IMR-90 (cell line): ENCODE measurements at regions not wholly inside any gene's neighbourhood (a gene's known extent, or its start where the extent isn't known, plus 50 kb on each side); places are given as distances from the start of the nearest gene placed in this dataset.

Source experiments
- ATAC-seq: fragments of 200-7000 bp; cut with Tn5 transposase; 2 replicates; pipeline ENCODE4 v1.9.1; 2020; ENCODE audit warnings: low read depth, mild to moderate bottlenecking, moderate library complexity
- BruUV-seq: library from RNA; stranded (reverse); fragments of 400-500 nt; replicated peaks from 2 replicates; lab custom pipeline; 2021; lab: Mats Ljungman, UMichigan
- CTCF ChIA-PET: fragments of 300-600 bp; formaldehyde crosslinking; extraction: SDS; loops from one replicate; lab custom pipeline; 2021; ENCODE audit warnings: antibody characterized with exemption; lab: Yijun Ruan, JAX
- POLR2A ChIA-PET: fragments of 300-600 bp; sonication (Branson Sonifier 250); formaldehyde crosslinking; loops from one replicate; lab custom pipeline; 2022; ENCODE audit warnings: antibody characterized with exemption; ENCODE audit not compliant: unreplicated experiment; lab: Charles Lee
- DNase-seq: peaks from one replicate; pipeline ENCODE4 v3.0.0; 2013
- H2AFZ ChIP-seq: replicated peaks from 2 replicates; pipeline ENCODE3; 2013; ENCODE audit warnings: low read length, mild to moderate bottlenecking; ENCODE audit not compliant: poor library complexity
- H2AK5ac ChIP-seq: 2 replicates; pipeline ENCODE4 v1.6.1; 2013; ENCODE audit warnings: low read depth, low read length, inconsistent platforms
- H2AK9ac ChIP-seq: replicated peaks from 2 replicates; pipeline ENCODE3; 2013; ENCODE audit warnings: mild to moderate bottlenecking, low read depth, low read length, moderate library complexity; ENCODE audit not compliant: poor library complexity
- H2BK120ac ChIP-seq: 2 replicates; pipeline ENCODE4 v1.6.1; 2013; ENCODE audit warnings: low read depth, low read length, inconsistent platforms
- H2BK15ac ChIP-seq: 3 replicates; pipeline ENCODE4 v1.6.1; 2013; ENCODE audit warnings: low read depth, low read length, inconsistent platforms
- H2BK20ac ChIP-seq: 2 replicates; pipeline ENCODE4 v1.6.1; 2013; ENCODE audit warnings: low read depth, mild to moderate bottlenecking, inconsistent platforms, low read length, moderate library complexity
- H2BK5ac ChIP-seq: 2 replicates; pipeline ENCODE4 v1.6.1; 2013; ENCODE audit warnings: mild to moderate bottlenecking, low read depth, low read length, inconsistent platforms; ENCODE audit not compliant: poor library complexity, severe bottlenecking
- H3K14ac ChIP-seq: replicated peaks from 2 replicates; pipeline ENCODE4 v1.6.1; 2013; ENCODE audit warnings: low read depth, low read length, inconsistent platforms
- H3K18ac ChIP-seq: 2 replicates; pipeline ENCODE4 v1.6.1; 2013; ENCODE audit warnings: low read depth, low read length, control low read depth
- H3K23ac ChIP-seq: 2 replicates; pipeline ENCODE4 v1.6.1; 2013; ENCODE audit warnings: low read depth, low read length, inconsistent platforms
- H3K27ac ChIP-seq: 2 replicates; pipeline ENCODE4 v1.5.1; 2013; ENCODE audit warnings: mild to moderate bottlenecking, control low read depth, low read length; ENCODE audit not compliant: insufficient read depth
- H3K27me3 ChIP-seq: 2 replicates; pipeline ENCODE4 v1.6.1; 2013; ENCODE audit warnings: low read length; ENCODE audit not compliant: control insufficient read depth, insufficient read depth
- H3K36me3 ChIP-seq: 2 replicates; pipeline ENCODE4 v1.6.1; 2013; ENCODE audit warnings: low read length, mixed read lengths; ENCODE audit not compliant: control insufficient read depth, insufficient read depth
- H3K4ac ChIP-seq: 2 replicates; pipeline ENCODE4 v1.6.1; 2013; ENCODE audit warnings: low read depth, low read length, inconsistent platforms
- H3K4me1 ChIP-seq: 2 replicates; pipeline ENCODE4 v1.6.1; 2013; ENCODE audit warnings: low read length, mixed read lengths; ENCODE audit not compliant: control insufficient read depth, insufficient read depth
- H3K4me2 ChIP-seq: 2 replicates; pipeline ENCODE4 v1.6.1; 2013; ENCODE audit warnings: low read depth, mild to moderate bottlenecking, control low read depth, low read length, moderate library complexity
- H3K4me3 ChIP-seq: 2 replicates; pipeline ENCODE4 v1.5.1; 2013; ENCODE audit warnings: low read depth, mild to moderate bottlenecking, control low read depth, low read length, moderate library complexity; ENCODE audit not compliant: insufficient read depth
- H3K56ac ChIP-seq: 2 replicates; pipeline ENCODE4 v1.6.1; 2013; ENCODE audit warnings: low read length, inconsistent platforms; ENCODE audit not compliant: insufficient read depth; ENCODE audit errors: extremely low read depth
- H3K79me1 ChIP-seq, 2 experiments: 2 replicates each; pipeline ENCODE4 v1.6.1; 2013; ENCODE audit warnings: low read length in 2 of 2, inconsistent platforms in 1 of 2, low read depth in 1 of 2
- H3K9ac ChIP-seq: 2 replicates; pipeline ENCODE4 v1.6.1; 2013; ENCODE audit warnings: low read depth, low read length, control low read depth
- H3K9me1 ChIP-seq: 2 replicates; pipeline ENCODE4 v1.6.1; 2013; ENCODE audit warnings: low read length, inconsistent platforms; ENCODE audit not compliant: insufficient read depth
- H3K9me3 ChIP-seq: 2 replicates; pipeline ENCODE4 v1.6.1; 2013; ENCODE audit warnings: low read length; ENCODE audit not compliant: control insufficient read depth, insufficient read depth
- H4K20me1 ChIP-seq: 2 replicates; pipeline ENCODE4 v1.6.1; 2013; ENCODE audit warnings: low read length, inconsistent platforms; ENCODE audit not compliant: insufficient read depth
- H4K5ac ChIP-seq: 2 replicates; pipeline ENCODE4 v1.6.1; 2013; ENCODE audit warnings: mild to moderate bottlenecking, low read depth, low read length, control low read depth
- H4K8ac ChIP-seq, 2 experiments: 2 replicates each; pipeline ENCODE4 v1.6.1; 2013; ENCODE audit warnings: low read depth in 2 of 2, low read length in 2 of 2, control low read depth in 1 of 2, inconsistent platforms in 1 of 2
- H4K91ac ChIP-seq: 2 replicates; pipeline ENCODE4 v1.6.1; 2013; ENCODE audit warnings: low read depth, low read length, inconsistent platforms; ENCODE audit not compliant: insufficient read depth
- BHLHE40 ChIP-seq: fragments of 150-350 bp; IDR thresholded peaks from 2 replicates; pipeline ENCODE4 v1.6.1; 2016; ENCODE audit warnings: mild to moderate bottlenecking, low read depth, low read length
- CEBPB ChIP-seq: IDR thresholded peaks from 2 replicates; pipeline ENCODE4 v1.6.1; 2012; ENCODE audit warnings: low read depth, low read length, improper control_type of control experiment
- CHD1 ChIP-seq: IDR thresholded peaks from 2 replicates; pipeline ENCODE4 v1.6.1; 2012; ENCODE audit warnings: low read depth, low read length, improper control_type of control experiment
- FOS ChIP-seq: fragments of 150-350 bp; IDR thresholded peaks from 2 replicates; pipeline ENCODE4 v1.6.1; 2016; ENCODE audit warnings: low read depth, low read length
- MAFK ChIP-seq: IDR thresholded peaks from 2 replicates; pipeline ENCODE4 v1.6.1; 2012; ENCODE audit warnings: low read depth, low read length, improper control_type of control experiment
- MAZ ChIP-seq: IDR thresholded peaks from 2 replicates; pipeline ENCODE4 v1.6.1; 2012; ENCODE audit warnings: low read depth, mild to moderate bottlenecking, low read length, improper control_type of control experiment, moderate library complexity, borderline replicate concordance
- MXI1 ChIP-seq: IDR thresholded peaks from 2 replicates; pipeline ENCODE4 v1.6.1; 2012; ENCODE audit warnings: low read depth, mild to moderate bottlenecking, low read length, moderate library complexity, borderline replicate concordance
- NFE2L2 ChIP-seq: fragments of 150-350 bp; IDR thresholded peaks from 2 replicates; pipeline ENCODE4 v1.6.1; 2016; ENCODE audit warnings: low read depth, mild to moderate bottlenecking, low read length
- POLR2A ChIP-seq: IDR thresholded peaks from 2 replicates; pipeline ENCODE4 v1.6.1; 2012; ENCODE audit warnings: mild to moderate bottlenecking, low read depth, low read length
- RAD21 ChIP-seq: IDR thresholded peaks from 2 replicates; pipeline ENCODE4 v1.6.1; 2012; ENCODE audit warnings: low read length, improper control_type of control experiment
- RFX5 ChIP-seq: IDR thresholded peaks from 2 replicates; pipeline ENCODE4 v1.8.0; 2012; ENCODE audit warnings: low read depth, mild to moderate bottlenecking, low read length, moderate library complexity
- SMC3 ChIP-seq: fragments of 150-350 bp; IDR thresholded peaks from 2 replicates; pipeline ENCODE4 v1.6.1; 2016; ENCODE audit warnings: low read depth, mild to moderate bottlenecking, antibody characterized with exemption, low read length, moderate library complexity
- dilution Hi-C: fragments of 300-500 bp; cut with HindIII; formaldehyde crosslinking; loops from one replicate; pipeline ENCODE4 v1.14.3; 2018; ENCODE audit warnings: low sequenced_read_pairs; ENCODE audit not compliant: unreplicated experiment
- in situ Hi-C: fragments of 300-500 bp; cut with MboI; formaldehyde crosslinking; loops from 3 replicates; pipeline ENCODE4 v1.14.3; 2019; ENCODE audit warnings: low sequenced_read_pairs, inconsistent platforms, mixed read lengths
- intact Hi-C: fragments of 100-400 bp; cut with micrococcal nuclease; formaldehyde crosslinking; loops from 2 replicates; pipeline ENCODE4 v1.10.0; 2022
- TF ChIP-seq, protein P1 (sequence below): conservative IDR thresholded peaks from 2 replicates; pipeline ENCODE4 v1.5.1; 2012; ENCODE audit warnings: mild to moderate bottlenecking, low read depth, low read length, improper control_type of control experiment
- TF ChIP-seq, protein P2 (sequence below): fragments of 150-350 bp; IDR thresholded peaks from 2 replicates; pipeline ENCODE4 v1.6.1; 2016; ENCODE audit warnings: low read depth, mild to moderate bottlenecking, low read length, moderate library complexity, borderline replicate concordance
- TF ChIP-seq, protein P3 (sequence below): fragments of 150-350 bp; IDR thresholded peaks from 2 replicates; pipeline ENCODE4 v1.6.1; 2017; ENCODE audit warnings: mild to moderate bottlenecking, antibody characterized with exemption, low read length, low read depth

DNA sequence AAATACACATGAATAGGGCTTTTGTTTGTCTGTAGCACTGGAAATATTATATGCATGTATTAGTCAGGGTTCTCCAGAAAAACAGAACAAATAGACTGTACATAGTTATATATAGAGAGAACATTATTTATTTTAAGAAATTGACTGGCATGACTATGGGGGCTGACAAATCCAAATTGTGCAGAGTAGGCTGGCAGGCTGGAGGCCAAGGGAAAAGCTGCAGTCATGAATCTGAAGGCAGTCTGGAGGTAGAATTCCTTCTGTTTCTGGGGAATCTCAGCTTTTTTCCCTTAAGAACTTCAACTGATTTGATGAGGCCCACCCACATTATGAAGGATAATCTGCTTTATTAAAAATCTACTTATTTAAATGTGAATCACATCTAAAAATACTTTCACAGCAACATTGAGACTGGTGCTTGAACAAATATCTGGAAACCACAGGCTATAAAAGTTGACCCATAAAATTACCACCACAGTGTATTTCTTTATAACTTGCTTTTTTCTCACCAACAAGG, 344.2 kb upstream of the KIAA1217 start:
- Histone ChIP-seq H4K20me1 (no peaks in the 10 kb centered on the region), H2BK15ac (no peak overlapping the region), H3K4me1 (no peaks in the 10 kb centered on the region), H3K9ac (no peak overlapping the region), H3K9me3 (peaks cover 4% of the 10 kb centered on the region), H2AK5ac (no peak overlapping the region), H4K8ac (no peak overlapping the region), H4K91ac (no peak overlapping the region), H3K36me3 (no peaks in the 10 kb centered on the region), H3K4ac (no peak overlapping the region), H2BK20ac (no peak overlapping the region), H3K4me2 (no peak overlapping the region), H3K23ac (no peak overlapping the region), H2BK5ac (no peak overlapping the region), H3K18ac (no peak overlapping the region), H3K4me3 (no peak overlapping the region), H3K27ac (no peak overlapping the region), H2AFZ (no peak overlapping the region), H3K79me1 (no peaks in the 10 kb centered on the region), H3K9me1 (no peaks in the 10 kb centered on the region), H3K27me3 (no peaks in the 10 kb centered on the region), H2AK9ac (no peak overlapping the region), H2BK120ac (no peak overlapping the region), H3K14ac (no peak overlapping the region), H3K56ac (no peak overlapping the region), H4K5ac (no peak overlapping the region)
- no peak for ATAC-seq
- no peak for DNase-seq
- CTCF ChIA-PET: no interaction called here
- dilution Hi-C loops: no loop called here
- intact Hi-C loops: no loop called here
- in situ Hi-C loops: no loop called here
- no TSS peak for BruUV-seq
- TF ChIP-seq CHD1: no peak
- TF ChIP-seq FOS: no peak
- TF ChIP-seq CEBPB: no peak
- no peak for TF ChIP-seq MAFK
- no peak for TF ChIP-seq NFE2L2
- TF ChIP-seq, protein P1, sequence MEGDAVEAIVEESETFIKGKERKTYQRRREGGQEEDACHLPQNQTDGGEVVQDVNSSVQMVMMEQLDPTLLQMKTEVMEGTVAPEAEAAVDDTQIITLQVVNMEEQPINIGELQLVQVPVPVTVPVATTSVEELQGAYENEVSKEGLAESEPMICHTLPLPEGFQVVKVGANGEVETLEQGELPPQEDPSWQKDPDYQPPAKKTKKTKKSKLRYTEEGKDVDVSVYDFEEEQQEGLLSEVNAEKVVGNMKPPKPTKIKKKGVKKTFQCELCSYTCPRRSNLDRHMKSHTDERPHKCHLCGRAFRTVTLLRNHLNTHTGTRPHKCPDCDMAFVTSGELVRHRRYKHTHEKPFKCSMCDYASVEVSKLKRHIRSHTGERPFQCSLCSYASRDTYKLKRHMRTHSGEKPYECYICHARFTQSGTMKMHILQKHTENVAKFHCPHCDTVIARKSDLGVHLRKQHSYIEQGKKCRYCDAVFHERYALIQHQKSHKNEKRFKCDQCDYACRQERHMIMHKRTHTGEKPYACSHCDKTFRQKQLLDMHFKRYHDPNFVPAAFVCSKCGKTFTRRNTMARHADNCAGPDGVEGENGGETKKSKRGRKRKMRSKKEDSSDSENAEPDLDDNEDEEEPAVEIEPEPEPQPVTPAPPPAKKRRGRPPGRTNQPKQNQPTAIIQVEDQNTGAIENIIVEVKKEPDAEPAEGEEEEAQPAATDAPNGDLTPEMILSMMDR: no peak
- TF ChIP-seq POLR2A: no peak
- no peak for TF ChIP-seq RAD21
- TF ChIP-seq, protein P2, sequence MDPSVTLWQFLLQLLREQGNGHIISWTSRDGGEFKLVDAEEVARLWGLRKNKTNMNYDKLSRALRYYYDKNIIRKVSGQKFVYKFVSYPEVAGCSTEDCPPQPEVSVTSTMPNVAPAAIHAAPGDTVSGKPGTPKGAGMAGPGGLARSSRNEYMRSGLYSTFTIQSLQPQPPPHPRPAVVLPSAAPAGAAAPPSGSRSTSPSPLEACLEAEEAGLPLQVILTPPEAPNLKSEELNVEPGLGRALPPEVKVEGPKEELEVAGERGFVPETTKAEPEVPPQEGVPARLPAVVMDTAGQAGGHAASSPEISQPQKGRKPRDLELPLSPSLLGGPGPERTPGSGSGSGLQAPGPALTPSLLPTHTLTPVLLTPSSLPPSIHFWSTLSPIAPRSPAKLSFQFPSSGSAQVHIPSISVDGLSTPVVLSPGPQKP: no peak
- TF ChIP-seq SMC3: no peak
- TF ChIP-seq BHLHE40: no peak
- no peak for TF ChIP-seq MAZ
- TF ChIP-seq MXI1: no peak
- no peak for TF ChIP-seq RFX5
- TF ChIP-seq, protein P3, sequence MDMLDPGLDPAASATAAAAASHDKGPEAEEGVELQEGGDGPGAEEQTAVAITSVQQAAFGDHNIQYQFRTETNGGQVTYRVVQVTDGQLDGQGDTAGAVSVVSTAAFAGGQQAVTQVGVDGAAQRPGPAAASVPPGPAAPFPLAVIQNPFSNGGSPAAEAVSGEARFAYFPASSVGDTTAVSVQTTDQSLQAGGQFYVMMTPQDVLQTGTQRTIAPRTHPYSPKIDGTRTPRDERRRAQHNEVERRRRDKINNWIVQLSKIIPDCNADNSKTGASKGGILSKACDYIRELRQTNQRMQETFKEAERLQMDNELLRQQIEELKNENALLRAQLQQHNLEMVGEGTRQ: no peak
- POLR2A ChIA-PET: no interaction called here
